GM23338 (cell line): ENCODE measurements at regions not wholly inside any gene's neighbourhood (a gene's known extent, or its start where the extent isn't known, plus 50 kb on each side); places are given as distances from the start of the nearest gene placed in this dataset.

Experiments
- ATAC-seq: fragments of 200-7000 bp; cut with Tn5 transposase; 3 replicates; pipeline ENCODE4 v1.9.1; 2020
- DNase-seq: peaks from one replicate; pipeline ENCODE4 v3.0.0-alpha.2; 2015; ENCODE audit warnings: low spot score
- H2AFZ ChIP-seq: fragments of 200-600 bp; sonication (generic); 2 replicates; pipeline ENCODE4 v1.8.0; 2016; ENCODE audit warnings: antibody characterized with exemption, mild to moderate bottlenecking, moderate library complexity
- H3F3A ChIP-seq: fragments of 200-600 bp; sonication (generic); replicated peaks from 2 replicates; pipeline ENCODE4 v1.8.0; 2017; ENCODE audit warnings: antibody characterized with exemption, mixed run types, low read depth
- H3K27ac ChIP-seq: fragments of 200-600 bp; sonication (generic); 2 replicates; pipeline ENCODE4 v1.6.1; 2016; ENCODE audit warnings: low read depth
- H3K27me3 ChIP-seq: fragments of 200-600 bp; sonication (generic); 2 replicates; pipeline ENCODE4 v1.8.0; 2016; ENCODE audit warnings: mild to moderate bottlenecking, mixed run types, moderate library complexity; ENCODE audit not compliant: insufficient read depth
- H3K36me3 ChIP-seq: fragments of 200-600 bp; sonication (generic); 2 replicates; pipeline ENCODE4 v1.8.0; 2016; ENCODE audit warnings: mild to moderate bottlenecking; ENCODE audit not compliant: insufficient read depth
- H3K4me1 ChIP-seq: fragments of 200-600 bp; sonication (generic); 2 replicates; pipeline ENCODE4 v1.8.0; 2016; ENCODE audit warnings: mild to moderate bottlenecking, moderate library complexity; ENCODE audit not compliant: insufficient read depth
- H3K4me2 ChIP-seq: fragments of 200-600 bp; sonication (generic); 2 replicates; pipeline ENCODE4 v1.7.1; 2017; ENCODE audit warnings: mixed run types
- H3K4me3 ChIP-seq: fragments of 200-600 bp; sonication (generic); 2 replicates; pipeline ENCODE4 v1.6.1; 2016; ENCODE audit warnings: mixed run types
- H3K79me2 ChIP-seq: fragments of 200-600 bp; sonication (generic); replicated peaks from 2 replicates; pipeline ENCODE4 v1.8.0; 2017; ENCODE audit warnings: mild to moderate bottlenecking; ENCODE audit not compliant: insufficient read depth
- H3K9me2 ChIP-seq: fragments of 200-600 bp; sonication (generic); 2 replicates; pipeline ENCODE4 v1.8.0; 2017; ENCODE audit not compliant: insufficient read depth
- H4K20me1 ChIP-seq: fragments of 200-600 bp; sonication (generic); replicated peaks from 2 replicates; pipeline ENCODE4 v1.8.0; 2017; ENCODE audit warnings: mild to moderate bottlenecking; ENCODE audit not compliant: insufficient read depth
- H3K27ac Mint-ChIP-seq: 2 replicates; pipeline ENCODE4 v1.8.0; 2020; ENCODE audit warnings: inconsistent platforms, mild to moderate bottlenecking, moderate library complexity, mixed read lengths
- H3K27me3 Mint-ChIP-seq: 3 replicates; pipeline ENCODE4 v1.8.0; 2022; ENCODE audit warnings: low read depth, mild to moderate bottlenecking, moderate library complexity, mixed read lengths, inconsistent platforms; ENCODE audit not compliant: insufficient read depth, poor library complexity
- H3K36me3 Mint-ChIP-seq: 3 replicates; pipeline ENCODE4 v1.8.0; 2021; ENCODE audit warnings: low read depth, mild to moderate bottlenecking, inconsistent platforms, moderate library complexity, mixed read lengths
- H3K4me1 Mint-ChIP-seq: 3 replicates; pipeline ENCODE4 v1.8.0; 2020; ENCODE audit warnings: mild to moderate bottlenecking, inconsistent platforms, mixed read lengths
- H3K4me3 Mint-ChIP-seq: 3 replicates; pipeline ENCODE4 v1.8.0; 2021; ENCODE audit warnings: moderate library complexity, mild to moderate bottlenecking, inconsistent platforms, mixed read lengths
- H3K9me3 Mint-ChIP-seq: 3 replicates; pipeline ENCODE4 v1.8.0; 2020; ENCODE audit warnings: moderate library complexity, mild to moderate bottlenecking, inconsistent platforms, mixed read lengths
- CREB1 ChIP-seq: fragments of 250-450 bp; sonication (Bioruptor Pico); IDR thresholded peaks from 2 replicates; pipeline ENCODE4 v1.5.0; 2020; ENCODE audit warnings: low read depth, mild to moderate bottlenecking, moderate library complexity
- CTCF ChIP-seq, 2 experiments: fragments of 200-600 bp in 1 of 2; sonication (generic) in 1 of 2; conservative IDR thresholded peaks; 2 replicates each; pipeline versions ENCODE4 v1.5.1 to v1.6.1; 2016 to 2017; ENCODE audit warnings: antibody characterized with exemption in 2 of 2, low read depth in 2 of 2, mild to moderate bottlenecking in 2 of 2, moderate library complexity in 1 of 2
- ETS1 ChIP-seq: IDR thresholded peaks from 2 replicates; pipeline ENCODE4 v1.6.1; 2016; ENCODE audit warnings: antibody characterized with exemption
- JUNB ChIP-seq: IDR thresholded peaks from one replicate; pipeline ENCODE4 v1.6.1; 2016; ENCODE audit warnings: antibody characterized with exemption; ENCODE audit not compliant: unreplicated experiment
- NANOG ChIP-seq: IDR thresholded peaks from 2 replicates; pipeline ENCODE4 v1.6.1; 2016; ENCODE audit warnings: antibody characterized with exemption, borderline replicate concordance
- REST ChIP-seq: IDR thresholded peaks from one replicate; pipeline ENCODE4 v1.6.1; 2018; ENCODE audit warnings: antibody characterized with exemption; ENCODE audit not compliant: unreplicated experiment
- ZNF114 ChIP-seq: fragments of 250-450 bp; sonication (Bioruptor Pico); IDR thresholded peaks from 2 replicates; pipeline ENCODE4 v1.5.0; 2020; ENCODE audit warnings: mild to moderate bottlenecking, moderate library complexity
- ZNF331 ChIP-seq: fragments of 250-450 bp; sonication (Bioruptor Pico); IDR thresholded peaks from 2 replicates; pipeline ENCODE4 v1.5.0; 2020; ENCODE audit warnings: low read depth, mild to moderate bottlenecking, moderate library complexity
- ZNF462 ChIP-seq: fragments of 250-450 bp; sonication (Bioruptor Pico); IDR thresholded peaks from 2 replicates; pipeline ENCODE4 v1.5.0; 2020; ENCODE audit warnings: mild to moderate bottlenecking, moderate library complexity

- H3K4me3 Mint-ChIP-seq, result no peak overlapping the region
- H3K4me1 Mint-ChIP-seq, result no peaks in the 10 kb centered on the region
- no peaks in the 10 kb centered on the region for H3K36me3 Mint-ChIP-seq
- no peak overlapping the region for H3K4me2 ChIP-seq
- TF ChIP-seq ZNF462, result no peak
- TF ChIP-seq CTCF (conservative IDR thresholded peaks at IDR 0.05; ENCODE audit: low read depth in 2 of 2), result no peak
- no peak for TF ChIP-seq JUNB
- no peak for TF ChIP-seq CREB1
- TF ChIP-seq ZNF114 (CRISPR knock-in tag), result no peak
- TF ChIP-seq NANOG, result no peak
- no peak for TF ChIP-seq ETS1
- TF ChIP-seq ZNF331 (CRISPR knock-in tag), result no peak
- TF ChIP-seq REST, result no peak
- H3K4me1 ChIP-seq, result no peaks in the 10 kb centered on the region
- ATAC-seq, result no peak
- H3K9me3 Mint-ChIP-seq, result no peaks in the 10 kb centered on the region
- no peaks in the 10 kb centered on the region for H3K27me3 ChIP-seq
- H3K27me3 Mint-ChIP-seq, result peaks cover 15% of the 10 kb centered on the region
- H3K79me2 ChIP-seq, result no peaks in the 10 kb centered on the region
- no peak overlapping the region for H2AFZ ChIP-seq
- H3K9me2 ChIP-seq, result no peaks in the 10 kb centered on the region
- no peak for DNase-seq
- no peaks in the 10 kb centered on the region for H4K20me1 ChIP-seq
- no peak overlapping the region for H3K4me3 ChIP-seq
- no peak overlapping the region for H3K27ac Mint-ChIP-seq
- H3K36me3 ChIP-seq, result no peaks in the 10 kb centered on the region
- H3F3A ChIP-seq, result no peaks in the 10 kb centered on the region
- H3K27ac ChIP-seq, result no peak overlapping the region
These were observed 179.2 kb downstream of the MACROH2A1 start for GRCh38 chr5:135219868-135220267.
